ENCODE measurements at regions not wholly inside any gene's neighbourhood (a gene's known extent, or its start where the extent isn't known, plus 50 kb on each side); places are given as distances from the start of the nearest gene placed in this dataset.

DNA sequence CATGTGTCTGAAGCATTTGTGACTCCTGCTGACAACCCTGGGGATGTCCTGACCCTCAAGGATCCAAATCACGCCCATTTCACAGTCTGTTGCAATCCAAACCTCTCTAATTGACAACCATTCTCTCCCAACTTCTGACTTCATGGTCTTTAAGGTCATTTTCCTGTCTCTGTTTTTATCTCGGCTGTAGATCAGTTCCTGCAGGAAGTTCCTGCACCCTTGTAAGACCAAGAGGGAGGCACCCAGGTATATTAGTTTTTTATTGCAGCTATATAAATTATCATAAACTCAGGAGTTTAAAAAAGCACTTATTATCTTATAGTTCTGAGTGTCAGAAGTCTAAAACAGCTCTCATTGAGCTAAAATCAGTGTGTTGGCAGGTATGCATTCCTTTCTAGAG, 166.8 kb downstream of the BTBD3 start (continued):
- TF ChIP-seq, protein P1, sequence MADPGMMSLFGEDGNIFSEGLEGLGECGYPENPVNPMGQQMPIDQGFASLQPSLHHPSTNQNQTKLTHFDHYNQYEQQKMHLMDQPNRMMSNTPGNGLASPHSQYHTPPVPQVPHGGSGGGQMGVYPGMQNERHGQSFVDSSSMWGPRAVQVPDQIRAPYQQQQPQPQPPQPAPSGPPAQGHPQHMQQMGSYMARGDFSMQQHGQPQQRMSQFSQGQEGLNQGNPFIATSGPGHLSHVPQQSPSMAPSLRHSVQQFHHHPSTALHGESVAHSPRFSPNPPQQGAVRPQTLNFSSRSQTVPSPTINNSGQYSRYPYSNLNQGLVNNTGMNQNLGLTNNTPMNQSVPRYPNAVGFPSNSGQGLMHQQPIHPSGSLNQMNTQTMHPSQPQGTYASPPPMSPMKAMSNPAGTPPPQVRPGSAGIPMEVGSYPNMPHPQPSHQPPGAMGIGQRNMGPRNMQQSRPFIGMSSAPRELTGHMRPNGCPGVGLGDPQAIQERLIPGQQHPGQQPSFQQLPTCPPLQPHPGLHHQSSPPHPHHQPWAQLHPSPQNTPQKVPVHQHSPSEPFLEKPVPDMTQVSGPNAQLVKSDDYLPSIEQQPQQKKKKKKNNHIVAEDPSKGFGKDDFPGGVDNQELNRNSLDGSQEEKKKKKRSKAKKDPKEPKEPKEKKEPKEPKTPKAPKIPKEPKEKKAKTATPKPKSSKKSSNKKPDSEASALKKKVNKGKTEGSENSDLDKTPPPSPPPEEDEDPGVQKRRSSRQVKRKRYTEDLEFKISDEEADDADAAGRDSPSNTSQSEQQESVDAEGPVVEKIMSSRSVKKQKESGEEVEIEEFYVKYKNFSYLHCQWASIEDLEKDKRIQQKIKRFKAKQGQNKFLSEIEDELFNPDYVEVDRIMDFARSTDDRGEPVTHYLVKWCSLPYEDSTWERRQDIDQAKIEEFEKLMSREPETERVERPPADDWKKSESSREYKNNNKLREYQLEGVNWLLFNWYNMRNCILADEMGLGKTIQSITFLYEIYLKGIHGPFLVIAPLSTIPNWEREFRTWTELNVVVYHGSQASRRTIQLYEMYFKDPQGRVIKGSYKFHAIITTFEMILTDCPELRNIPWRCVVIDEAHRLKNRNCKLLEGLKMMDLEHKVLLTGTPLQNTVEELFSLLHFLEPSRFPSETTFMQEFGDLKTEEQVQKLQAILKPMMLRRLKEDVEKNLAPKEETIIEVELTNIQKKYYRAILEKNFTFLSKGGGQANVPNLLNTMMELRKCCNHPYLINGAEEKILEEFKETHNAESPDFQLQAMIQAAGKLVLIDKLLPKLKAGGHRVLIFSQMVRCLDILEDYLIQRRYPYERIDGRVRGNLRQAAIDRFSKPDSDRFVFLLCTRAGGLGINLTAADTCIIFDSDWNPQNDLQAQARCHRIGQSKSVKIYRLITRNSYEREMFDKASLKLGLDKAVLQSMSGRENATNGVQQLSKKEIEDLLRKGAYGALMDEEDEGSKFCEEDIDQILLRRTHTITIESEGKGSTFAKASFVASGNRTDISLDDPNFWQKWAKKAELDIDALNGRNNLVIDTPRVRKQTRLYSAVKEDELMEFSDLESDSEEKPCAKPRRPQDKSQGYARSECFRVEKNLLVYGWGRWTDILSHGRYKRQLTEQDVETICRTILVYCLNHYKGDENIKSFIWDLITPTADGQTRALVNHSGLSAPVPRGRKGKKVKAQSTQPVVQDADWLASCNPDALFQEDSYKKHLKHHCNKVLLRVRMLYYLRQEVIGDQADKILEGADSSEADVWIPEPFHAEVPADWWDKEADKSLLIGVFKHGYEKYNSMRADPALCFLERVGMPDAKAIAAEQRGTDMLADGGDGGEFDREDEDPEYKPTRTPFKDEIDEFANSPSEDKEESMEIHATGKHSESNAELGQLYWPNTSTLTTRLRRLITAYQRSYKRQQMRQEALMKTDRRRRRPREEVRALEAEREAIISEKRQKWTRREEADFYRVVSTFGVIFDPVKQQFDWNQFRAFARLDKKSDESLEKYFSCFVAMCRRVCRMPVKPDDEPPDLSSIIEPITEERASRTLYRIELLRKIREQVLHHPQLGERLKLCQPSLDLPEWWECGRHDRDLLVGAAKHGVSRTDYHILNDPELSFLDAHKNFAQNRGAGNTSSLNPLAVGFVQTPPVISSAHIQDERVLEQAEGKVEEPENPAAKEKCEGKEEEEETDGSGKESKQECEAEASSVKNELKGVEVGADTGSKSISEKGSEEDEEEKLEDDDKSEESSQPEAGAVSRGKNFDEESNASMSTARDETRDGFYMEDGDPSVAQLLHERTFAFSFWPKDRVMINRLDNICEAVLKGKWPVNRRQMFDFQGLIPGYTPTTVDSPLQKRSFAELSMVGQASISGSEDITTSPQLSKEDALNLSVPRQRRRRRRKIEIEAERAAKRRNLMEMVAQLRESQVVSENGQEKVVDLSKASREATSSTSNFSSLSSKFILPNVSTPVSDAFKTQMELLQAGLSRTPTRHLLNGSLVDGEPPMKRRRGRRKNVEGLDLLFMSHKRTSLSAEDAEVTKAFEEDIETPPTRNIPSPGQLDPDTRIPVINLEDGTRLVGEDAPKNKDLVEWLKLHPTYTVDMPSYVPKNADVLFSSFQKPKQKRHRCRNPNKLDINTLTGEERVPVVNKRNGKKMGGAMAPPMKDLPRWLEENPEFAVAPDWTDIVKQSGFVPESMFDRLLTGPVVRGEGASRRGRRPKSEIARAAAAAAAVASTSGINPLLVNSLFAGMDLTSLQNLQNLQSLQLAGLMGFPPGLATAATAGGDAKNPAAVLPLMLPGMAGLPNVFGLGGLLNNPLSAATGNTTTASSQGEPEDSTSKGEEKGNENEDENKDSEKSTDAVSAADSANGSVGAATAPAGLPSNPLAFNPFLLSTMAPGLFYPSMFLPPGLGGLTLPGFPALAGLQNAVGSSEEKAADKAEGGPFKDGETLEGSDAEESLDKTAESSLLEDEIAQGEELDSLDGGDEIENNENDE (IDR thresholded peaks at IDR 0.05; ENCODE audit: low read depth, low read length): no peak
- TF ChIP-seq, protein P2, sequence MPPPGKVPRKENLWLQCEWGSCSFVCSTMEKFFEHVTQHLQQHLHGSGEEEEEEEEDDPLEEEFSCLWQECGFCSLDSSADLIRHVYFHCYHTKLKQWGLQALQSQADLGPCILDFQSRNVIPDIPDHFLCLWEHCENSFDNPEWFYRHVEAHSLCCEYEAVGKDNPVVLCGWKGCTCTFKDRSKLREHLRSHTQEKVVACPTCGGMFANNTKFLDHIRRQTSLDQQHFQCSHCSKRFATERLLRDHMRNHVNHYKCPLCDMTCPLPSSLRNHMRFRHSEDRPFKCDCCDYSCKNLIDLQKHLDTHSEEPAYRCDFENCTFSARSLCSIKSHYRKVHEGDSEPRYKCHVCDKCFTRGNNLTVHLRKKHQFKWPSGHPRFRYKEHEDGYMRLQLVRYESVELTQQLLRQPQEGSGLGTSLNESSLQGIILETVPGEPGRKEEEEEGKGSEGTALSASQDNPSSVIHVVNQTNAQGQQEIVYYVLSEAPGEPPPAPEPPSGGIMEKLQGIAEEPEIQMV (tag; conservative IDR thresholded peaks at IDR 0.05; ENCODE audit: low read depth): no peak
- no peak for TF ChIP-seq HCFC1 (IDR thresholded peaks at IDR 0.05; ENCODE audit: low read depth, low read length)
- TF ChIP-seq ZNF143 (CRISPR knock-in tag; IDR thresholded peaks at IDR 0.05): no peak
- TF ChIP-seq ZNF239 (CRISPR knock-in tag; IDR thresholded peaks at IDR 0.05): no peak
- no peak for TF ChIP-seq GTF2E2 (tag; IDR thresholded peaks at IDR 0.05)
- no peak for TF ChIP-seq ZNF197 (CRISPR knock-in tag; IDR thresholded peaks at IDR 0.05; ENCODE audit: low read depth)
- TF ChIP-seq RNF2 (IDR thresholded peaks at IDR 0.05): no peak
- no peak for TF ChIP-seq ZFP30 (CRISPR knock-in tag; IDR thresholded peaks at IDR 0.05; ENCODE audit: borderline replicate concordance)
- TF ChIP-seq, protein P3, sequence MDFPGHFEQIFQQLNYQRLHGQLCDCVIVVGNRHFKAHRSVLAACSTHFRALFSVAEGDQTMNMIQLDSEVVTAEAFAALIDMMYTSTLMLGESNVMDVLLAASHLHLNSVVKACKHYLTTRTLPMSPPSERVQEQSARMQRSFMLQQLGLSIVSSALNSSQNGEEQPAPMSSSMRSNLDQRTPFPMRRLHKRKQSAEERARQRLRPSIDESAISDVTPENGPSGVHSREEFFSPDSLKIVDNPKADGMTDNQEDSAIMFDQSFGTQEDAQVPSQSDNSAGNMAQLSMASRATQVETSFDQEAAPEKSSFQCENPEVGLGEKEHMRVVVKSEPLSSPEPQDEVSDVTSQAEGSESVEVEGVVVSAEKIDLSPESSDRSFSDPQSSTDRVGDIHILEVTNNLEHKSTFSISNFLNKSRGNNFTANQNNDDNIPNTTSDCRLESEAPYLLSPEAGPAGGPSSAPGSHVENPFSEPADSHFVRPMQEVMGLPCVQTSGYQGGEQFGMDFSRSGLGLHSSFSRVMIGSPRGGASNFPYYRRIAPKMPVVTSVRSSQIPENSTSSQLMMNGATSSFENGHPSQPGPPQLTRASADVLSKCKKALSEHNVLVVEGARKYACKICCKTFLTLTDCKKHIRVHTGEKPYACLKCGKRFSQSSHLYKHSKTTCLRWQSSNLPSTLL (IDR thresholded peaks at IDR 0.05): no peak
- no peak for TF ChIP-seq SIN3B (IDR thresholded peaks at IDR 0.05; ENCODE audit: low read depth)
- no peak for TF ChIP-seq MCM3 (IDR thresholded peaks at IDR 0.05)
